ENCODE measurements at regions not wholly inside any gene's neighbourhood (a gene's known extent, or its start where the extent isn't known, plus 50 kb on each side); places are given as distances from the start of the nearest gene placed in this dataset.

DNA sequence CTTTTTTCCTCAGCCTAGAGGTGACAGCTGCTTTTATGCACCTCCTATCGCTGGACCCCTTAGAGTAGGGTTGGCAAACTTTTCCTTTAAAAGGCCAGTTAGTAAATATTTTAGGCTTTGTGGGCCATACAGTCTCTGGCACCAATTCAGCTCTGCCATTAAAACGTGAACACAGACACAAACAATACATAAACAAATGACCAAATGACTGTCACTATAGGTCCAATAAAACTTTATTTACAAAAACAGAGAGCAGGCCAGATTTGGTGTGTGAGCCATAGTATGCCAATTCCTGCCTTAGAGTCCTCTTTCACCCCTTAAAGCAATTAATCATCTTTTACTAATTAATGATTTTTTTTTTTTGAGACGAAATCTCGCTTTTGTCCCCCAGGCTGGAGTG lies 61.1 kb upstream of the RPS13 start:
- peaks cover 3 to 74% of the 10 kb centered on the region in 2 donors for H3K36me3 ChIP-seq
- no peak for TF ChIP-seq EP300 (IDR thresholded peaks at IDR 0.05)
- TF ChIP-seq, protein P1, sequence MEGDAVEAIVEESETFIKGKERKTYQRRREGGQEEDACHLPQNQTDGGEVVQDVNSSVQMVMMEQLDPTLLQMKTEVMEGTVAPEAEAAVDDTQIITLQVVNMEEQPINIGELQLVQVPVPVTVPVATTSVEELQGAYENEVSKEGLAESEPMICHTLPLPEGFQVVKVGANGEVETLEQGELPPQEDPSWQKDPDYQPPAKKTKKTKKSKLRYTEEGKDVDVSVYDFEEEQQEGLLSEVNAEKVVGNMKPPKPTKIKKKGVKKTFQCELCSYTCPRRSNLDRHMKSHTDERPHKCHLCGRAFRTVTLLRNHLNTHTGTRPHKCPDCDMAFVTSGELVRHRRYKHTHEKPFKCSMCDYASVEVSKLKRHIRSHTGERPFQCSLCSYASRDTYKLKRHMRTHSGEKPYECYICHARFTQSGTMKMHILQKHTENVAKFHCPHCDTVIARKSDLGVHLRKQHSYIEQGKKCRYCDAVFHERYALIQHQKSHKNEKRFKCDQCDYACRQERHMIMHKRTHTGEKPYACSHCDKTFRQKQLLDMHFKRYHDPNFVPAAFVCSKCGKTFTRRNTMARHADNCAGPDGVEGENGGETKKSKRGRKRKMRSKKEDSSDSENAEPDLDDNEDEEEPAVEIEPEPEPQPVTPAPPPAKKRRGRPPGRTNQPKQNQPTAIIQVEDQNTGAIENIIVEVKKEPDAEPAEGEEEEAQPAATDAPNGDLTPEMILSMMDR (IDR thresholded peaks at IDR 0.05), result no peak
- no peak for TF ChIP-seq POLR2A (IDR thresholded peaks at IDR 0.05)
- TF ChIP-seq POLR2AphosphoS5 (IDR thresholded peaks at IDR 0.05), result no peak
- H3K9me3 ChIP-seq, result no peaks in the 10 kb centered on the region
- H3K27ac ChIP-seq, result no peak overlapping the region
- WGBS, 2 donors (ENCODE audit: low coverage in 1 of 2), result 87 to 96% methylated on average over 3 to 4 of the region's 4 CpGs
- ATAC-seq, result no peak
- no peaks in the 10 kb centered on the region for H3K4me1 ChIP-seq
- H3K27me3 ChIP-seq, result no peaks in the 10 kb centered on the region
- H3K4me3 ChIP-seq, result no peak overlapping the region

DNA sequence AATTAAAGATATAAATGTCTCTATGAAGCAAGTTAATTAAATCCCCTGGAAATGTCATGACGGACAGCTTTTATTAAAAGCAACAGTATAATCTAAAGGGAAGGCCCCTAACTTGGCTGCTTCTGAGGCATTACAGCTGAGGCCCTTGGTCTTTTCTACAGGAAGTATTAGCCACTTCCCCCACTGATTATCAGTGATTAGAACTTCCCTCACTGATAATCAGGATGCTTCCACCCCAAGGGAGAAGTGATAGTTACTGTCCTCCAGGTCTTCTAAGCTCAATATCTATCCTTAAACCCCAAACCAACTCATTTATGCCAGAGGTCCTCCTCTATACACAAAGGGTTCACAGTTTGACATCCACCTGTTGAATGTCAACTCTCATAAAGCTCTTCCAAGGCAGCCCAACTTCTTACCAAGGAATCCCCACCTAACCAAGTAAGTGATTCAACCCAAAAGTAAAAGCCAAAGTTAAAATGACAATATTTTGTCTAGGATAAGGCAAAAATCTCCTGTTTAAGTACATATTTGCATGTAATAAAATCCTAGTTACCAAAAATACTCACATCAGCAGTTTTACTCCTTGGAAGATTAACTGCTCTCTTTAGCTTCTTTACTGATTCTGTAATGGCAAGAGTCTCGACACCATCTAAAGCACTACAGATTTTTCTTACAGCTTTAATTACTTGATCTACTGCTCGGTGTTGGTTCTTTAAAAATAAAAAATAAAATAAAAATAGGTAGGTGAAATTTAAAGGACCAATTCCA lies 58.6 kb upstream of the RPS13 start:
- no peaks in the 10 kb centered on the region for H3K27me3 ChIP-seq
- peaks cover 0 to 72% of the 10 kb centered on the region in 2 donors for H3K36me3 ChIP-seq
- no peaks in the 10 kb centered on the region for H3K9me3 ChIP-seq
- ATAC-seq, result no peak
- no peaks in the 10 kb centered on the region for H3K4me1 ChIP-seq
- no peak overlapping the region for H3K27ac ChIP-seq
- WGBS, 2 donors (ENCODE audit: low coverage in 1 of 2), result 88 to 94% methylated on average over 3 of the region's 3 CpGs
- H3K4me3 ChIP-seq, result no peak overlapping the region
- no peak for TF ChIP-seq POLR2A (IDR thresholded peaks at IDR 0.05)
- no peak for TF ChIP-seq POLR2AphosphoS5 (IDR thresholded peaks at IDR 0.05)
- TF ChIP-seq, protein P1 (IDR thresholded peaks at IDR 0.05), result no peak
- no peak for TF ChIP-seq EP300 (IDR thresholded peaks at IDR 0.05)

DNA sequence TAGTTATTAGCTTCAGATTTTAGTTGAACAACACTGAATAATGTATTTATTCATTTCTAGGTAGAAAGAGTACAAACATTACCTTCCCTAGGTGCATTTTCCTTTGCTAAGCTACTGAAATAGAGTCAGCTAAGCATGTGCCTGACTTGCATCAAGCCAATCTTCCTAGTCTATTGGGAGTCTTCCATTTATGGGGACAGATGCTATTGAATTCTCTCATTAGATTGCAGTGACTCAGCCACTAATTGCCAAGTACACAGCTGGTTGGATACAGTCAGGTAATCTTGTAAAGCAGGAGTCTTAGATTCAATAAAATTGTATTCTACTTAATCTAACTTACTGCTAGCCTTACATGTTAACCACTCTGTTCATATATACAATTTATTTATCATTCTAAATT lies 55.2 kb upstream of the RPS13 start:
- TF ChIP-seq, protein P1 (IDR thresholded peaks at IDR 0.05), result no peak
- TF ChIP-seq EP300 (IDR thresholded peaks at IDR 0.05), result no peak
- no peak for TF ChIP-seq POLR2AphosphoS5 (IDR thresholded peaks at IDR 0.05)
- no peak for TF ChIP-seq POLR2A (IDR thresholded peaks at IDR 0.05)
- H3K36me3 ChIP-seq, result peaks cover 0 to 83% of the 10 kb centered on the region in 2 donors
- H3K27ac ChIP-seq, result no peak overlapping the region
- no peaks in the 10 kb centered on the region for H3K27me3 ChIP-seq
- no peak for ATAC-seq
- H3K9me3 ChIP-seq, result no peaks in the 10 kb centered on the region
- no peak overlapping the region for H3K4me3 ChIP-seq
- H3K4me1 ChIP-seq, result no peaks in the 10 kb centered on the region

DNA sequence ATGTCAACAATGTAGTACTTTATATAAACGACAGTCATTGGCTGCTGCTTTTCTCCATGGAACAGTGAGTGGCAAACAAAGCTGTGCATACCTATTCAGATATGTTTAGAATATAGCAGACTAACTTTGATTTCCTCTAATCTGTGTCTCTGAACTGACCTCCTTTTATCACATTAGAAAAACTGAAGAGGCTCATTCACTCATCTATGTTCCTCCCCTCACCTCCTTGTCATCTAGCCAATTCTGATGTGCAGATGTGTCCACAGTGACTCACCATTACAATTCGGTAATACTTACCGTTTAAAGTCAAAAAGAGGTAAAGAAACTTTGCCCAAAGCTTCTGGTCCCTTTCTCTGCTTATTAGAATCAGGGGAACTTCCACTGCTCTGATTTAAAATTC lies 51.5 kb upstream of the RPS13 start:
- no peak for ATAC-seq
- 63 to 81% methylated on average over 2 to 3 of the region's 3 CpGs for WGBS, 2 donors (ENCODE audit: low coverage in 1 of 2)

More for the DNA sequence above, 51.5 kb upstream of the RPS13 start:
- no peak overlapping the region for H3K27ac ChIP-seq
- H3K36me3 ChIP-seq, result peaks cover 0 to 85% of the 10 kb centered on the region in 2 donors
- H3K4me1 ChIP-seq, result no peaks in the 10 kb centered on the region
- H3K9me3 ChIP-seq, result no peaks in the 10 kb centered on the region
- no peaks in the 10 kb centered on the region for H3K27me3 ChIP-seq
- no peak for TF ChIP-seq EP300 (IDR thresholded peaks at IDR 0.05)
- TF ChIP-seq POLR2A (IDR thresholded peaks at IDR 0.05), result no peak
- no peak for TF ChIP-seq POLR2AphosphoS5 (IDR thresholded peaks at IDR 0.05)
- TF ChIP-seq, protein P1 (IDR thresholded peaks at IDR 0.05), result no peak
- no peak overlapping the region for H3K4me3 ChIP-seq

Small RNA genes in the stretch of these regions (small RNA-seq; reads per million reads assigned to genes)
- gene AC126389.1, result 0 reads per million in 4 donors
